Liver (tissue), 8 donors: ENCODE measurements at regions not wholly inside any gene's neighbourhood (a gene's known extent, or its start where the extent isn't known, plus 50 kb on each side); places are given as distances from the start of the nearest gene placed in this dataset.

Experiments used
- DNase-seq: peaks from one replicate; pipeline ENCODE4 v3.0.0-alpha.2; 2017; ENCODE audit warnings: low spot score
- H3K27ac ChIP-seq, 2 donors: one replicate each; pipeline ENCODE4 v1.7.0; 2013; ENCODE audit warnings: inconsistent platforms in 2 of 2, low read length in 2 of 2, control low read depth in 1 of 2, low read depth in 1 of 2, mild to moderate bottlenecking in 1 of 2
- H3K27me3 ChIP-seq, 4 donors: one replicate each; pipeline versions ENCODE4 v1.6.1 to v1.7.0; 2013; ENCODE audit warnings: low read length in 3 of 4, inconsistent platforms in 1 of 4, mild to moderate bottlenecking in 1 of 4, moderate library complexity in 1 of 4; ENCODE audit not compliant: control insufficient read depth in 4 of 4, insufficient read depth in 4 of 4
- H3K36me3 ChIP-seq, 4 donors: one replicate each; pipeline versions ENCODE4 v1.6.1 to v1.7.0; 2013; ENCODE audit warnings: low read length in 3 of 4, mild to moderate bottlenecking in 3 of 4, low read depth in 1 of 4, moderate library complexity in 1 of 4; ENCODE audit not compliant: control insufficient read depth in 4 of 4, insufficient read depth in 3 of 4
- H3K4me1 ChIP-seq, 4 donors: one replicate each; pipeline versions ENCODE4 v1.6.1 to v1.7.0; 2013; ENCODE audit warnings: low read length in 3 of 4, mild to moderate bottlenecking in 3 of 4, moderate library complexity in 1 of 4; ENCODE audit not compliant: control insufficient read depth in 4 of 4, insufficient read depth in 4 of 4
- H3K4me3 ChIP-seq, 3 donors: one replicate each; pipeline versions ENCODE4 v1.6.1 to v1.7.0; 2013; ENCODE audit warnings: low read length in 3 of 3, control low read depth in 1 of 3, low read depth in 1 of 3, mild to moderate bottlenecking in 1 of 3
- H3K9ac ChIP-seq, 2 donors: one replicate each; pipeline ENCODE4 v1.7.0; 2013; ENCODE audit warnings: low read length in 2 of 2, mild to moderate bottlenecking in 2 of 2, moderate library complexity in 2 of 2, control low read depth in 1 of 2, low read depth in 1 of 2
- H3K9me3 ChIP-seq, 4 donors: one replicate each; pipeline versions ENCODE4 v1.6.1 to v1.7.0; 2013; ENCODE audit warnings: low read length in 3 of 4; ENCODE audit not compliant: control insufficient read depth in 4 of 4
- ATF3 ChIP-seq: IDR thresholded peaks from 2 replicates; pipeline ENCODE4 v1.6.1; 2016; ENCODE audit warnings: antibody characterized with exemption
- EGR1 ChIP-seq, 2 donors: IDR thresholded peaks; 2 replicates each; pipeline ENCODE4 v1.6.1; 2016 to 2018; ENCODE audit warnings: antibody characterized with exemption in 2 of 2, low read depth in 2 of 2
- FOXA1 ChIP-seq: IDR thresholded peaks from 2 replicates; pipeline ENCODE4 v1.6.1; 2016; ENCODE audit warnings: antibody characterized with exemption
- FOXA2 ChIP-seq: IDR thresholded peaks from 2 replicates; pipeline ENCODE4 v1.6.1; 2016; ENCODE audit warnings: antibody characterized with exemption
- GABPA ChIP-seq, 2 donors: IDR thresholded peaks in 1 of 2; conservative IDR thresholded peaks in 1 of 2; 2 replicates each; pipeline ENCODE4 v1.6.1; 2016; ENCODE audit warnings: antibody characterized with exemption in 2 of 2, mild to moderate bottlenecking in 1 of 2, moderate library complexity in 1 of 2
- HNF4A ChIP-seq, 2 donors: conservative IDR thresholded peaks; 2 replicates each; pipeline ENCODE4 v1.6.1; 2016; ENCODE audit warnings: antibody characterized with exemption in 2 of 2, mild to moderate bottlenecking in 2 of 2
- HNF4G ChIP-seq: IDR thresholded peaks from 2 replicates; pipeline ENCODE4 v1.6.1; 2016; ENCODE audit warnings: antibody characterized with exemption
- JUND ChIP-seq, 2 donors: IDR thresholded peaks; 2 replicates each; pipeline ENCODE4 v1.6.1; 2016; ENCODE audit warnings: antibody characterized with exemption in 2 of 2
- MAX ChIP-seq: IDR thresholded peaks from 2 replicates; pipeline ENCODE4 v1.6.1; 2016; ENCODE audit warnings: antibody characterized with exemption
- NR2F2 ChIP-seq: IDR thresholded peaks from 2 replicates; pipeline ENCODE4 v1.6.1; 2016; ENCODE audit warnings: antibody characterized with exemption
- RAD21 ChIP-seq, 2 donors: IDR thresholded peaks; 2 replicates each; pipeline ENCODE4 v1.6.1; 2016; ENCODE audit warnings: antibody characterized with exemption in 2 of 2, mild to moderate bottlenecking in 2 of 2
- REST ChIP-seq: IDR thresholded peaks from 2 replicates; pipeline ENCODE4 v1.6.1; 2016; ENCODE audit warnings: antibody characterized with exemption, mild to moderate bottlenecking
- RXRA ChIP-seq, 2 donors: IDR thresholded peaks; 2 replicates each; pipeline ENCODE4 v1.6.1; 2017 to 2018; ENCODE audit warnings: antibody characterized with exemption in 2 of 2, mild to moderate bottlenecking in 1 of 2
- SP1 ChIP-seq: IDR thresholded peaks from 2 replicates; pipeline ENCODE4 v1.6.1; 2018; ENCODE audit warnings: antibody characterized with exemption, mild to moderate bottlenecking
- TAF1 ChIP-seq: conservative IDR thresholded peaks from 2 replicates; pipeline ENCODE4 v1.6.1; 2016; ENCODE audit warnings: antibody characterized with exemption, mild to moderate bottlenecking
- YY1 ChIP-seq: IDR thresholded peaks from 2 replicates; pipeline ENCODE4 v1.6.1; 2016; ENCODE audit warnings: antibody characterized with exemption, mild to moderate bottlenecking
- WGBS: extraction: QIAGEN DNeasy Blood & Tissue Kit; methylation state at CpG from one replicate; pipeline ENCODE4 v1.1.7; 2013; 5-methylcytosine and 5-hydroxymethylcytosine counted together
- TF ChIP-seq, protein P1 (sequence below): IDR thresholded peaks from 2 replicates; pipeline ENCODE4 v1.6.1; 2016; ENCODE audit warnings: antibody characterized with exemption
- TF ChIP-seq, protein P2 (sequence below): fragments of 150-350 bp; IDR thresholded peaks from 2 replicates; pipeline ENCODE4 v1.5.1; 2017; ENCODE audit warnings: improper control_type of control experiment, low read depth, low read length; ENCODE audit not compliant: missing input control
- donor health status: healthy.
- donor health status: healthy.
- donor health status: healthy.
- donor health status: healthy.
- donor health status: healthy.

DNA sequence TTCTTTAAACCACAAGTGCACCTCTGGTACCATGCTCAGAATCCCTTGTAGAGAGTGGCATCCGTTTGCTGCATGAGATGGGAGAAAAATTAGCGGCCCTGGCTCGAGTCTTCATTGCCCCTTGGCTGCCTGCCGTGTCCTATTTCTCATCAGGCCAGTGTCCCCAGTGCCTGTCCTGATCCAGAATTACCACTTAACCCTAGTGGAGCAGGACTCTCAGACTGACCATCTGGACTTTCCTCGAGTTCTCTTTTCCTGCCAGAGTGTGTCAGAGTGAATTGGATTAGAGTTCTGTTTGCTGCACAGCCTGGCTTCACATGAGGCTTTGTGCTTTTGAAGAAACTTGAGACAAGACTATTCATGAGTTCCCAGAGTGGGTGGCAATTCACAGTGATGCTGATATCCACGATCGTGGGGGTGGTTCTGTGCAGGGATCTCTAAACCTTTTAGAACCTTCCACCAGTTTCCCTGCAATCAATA, 92.6 kb downstream of the C9orf152 start (continued):
- peak; percentile 19 to 31 for TF ChIP-seq RXRA (IDR thresholded peaks at IDR 0.05)
- no peak for TF ChIP-seq ATF3
- TF ChIP-seq HNF4G, result no peak
- no peak for TF ChIP-seq GABPA (IDR thresholded peaks at IDR 0.05 in 1 of 2, conservative IDR thresholded peaks at IDR 0.05 in 1 of 2)
- no peak for TF ChIP-seq FOXA2
- TF ChIP-seq, protein P1, sequence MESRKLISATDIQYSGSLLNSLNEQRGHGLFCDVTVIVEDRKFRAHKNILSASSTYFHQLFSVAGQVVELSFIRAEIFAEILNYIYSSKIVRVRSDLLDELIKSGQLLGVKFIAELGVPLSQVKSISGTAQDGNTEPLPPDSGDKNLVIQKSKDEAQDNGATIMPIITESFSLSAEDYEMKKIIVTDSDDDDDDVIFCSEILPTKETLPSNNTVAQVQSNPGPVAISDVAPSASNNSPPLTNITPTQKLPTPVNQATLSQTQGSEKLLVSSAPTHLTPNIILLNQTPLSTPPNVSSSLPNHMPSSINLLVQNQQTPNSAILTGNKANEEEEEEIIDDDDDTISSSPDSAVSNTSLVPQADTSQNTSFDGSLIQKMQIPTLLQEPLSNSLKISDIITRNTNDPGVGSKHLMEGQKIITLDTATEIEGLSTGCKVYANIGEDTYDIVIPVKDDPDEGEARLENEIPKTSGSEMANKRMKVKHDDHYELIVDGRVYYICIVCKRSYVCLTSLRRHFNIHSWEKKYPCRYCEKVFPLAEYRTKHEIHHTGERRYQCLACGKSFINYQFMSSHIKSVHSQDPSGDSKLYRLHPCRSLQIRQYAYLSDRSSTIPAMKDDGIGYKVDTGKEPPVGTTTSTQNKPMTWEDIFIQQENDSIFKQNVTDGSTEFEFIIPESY, result no peak

GRCh38 chr9:110115826-110116542, 92.0 kb downstream of the C9orf152 start:
- no peak for DNase-seq
- H3K27me3 ChIP-seq, result no peaks in the 10 kb centered on the region
- H3K4me1 ChIP-seq, result no peaks in the 10 kb centered on the region
- no peaks in the 10 kb centered on the region for H3K9me3 ChIP-seq
- no peak overlapping the region for H3K4me3 ChIP-seq
- no peak overlapping the region for H3K9ac ChIP-seq
- 87% methylated on average over 14 of the region's 14 CpGs for WGBS
- peaks cover 0 to 6% (median under 1%) of the 10 kb centered on the region in 4 donors for H3K36me3 ChIP-seq
- H3K27ac ChIP-seq, result peak overlapping the region in 1 of 2 donors; percentile 75
- TF ChIP-seq REST (no peak), NR2F2 (no peak), YY1 (no peak), HNF4G (no peak), TAF1 (no peak), MAX (no peak), RAD21 (IDR thresholded peaks at IDR 0.05) (no peak), ATF3 (no peak), JUND (IDR thresholded peaks at IDR 0.05) (no peak), HNF4A (conservative IDR thresholded peaks at IDR 0.05) (no peak), SP1 (no peak), RXRA (IDR thresholded peaks at IDR 0.05) (no peak), EGR1 (IDR thresholded peaks at IDR 0.05; ENCODE audit: low read depth in 2 of 2) (no peak), GABPA (IDR thresholded peaks at IDR 0.05 in 1 of 2, conservative IDR thresholded peaks at IDR 0.05 in 1 of 2) (no peak), FOXA1 (no peak), FOXA2 (no peak)
- TF ChIP-seq, protein P1, result no peak
- TF ChIP-seq, protein P2, sequence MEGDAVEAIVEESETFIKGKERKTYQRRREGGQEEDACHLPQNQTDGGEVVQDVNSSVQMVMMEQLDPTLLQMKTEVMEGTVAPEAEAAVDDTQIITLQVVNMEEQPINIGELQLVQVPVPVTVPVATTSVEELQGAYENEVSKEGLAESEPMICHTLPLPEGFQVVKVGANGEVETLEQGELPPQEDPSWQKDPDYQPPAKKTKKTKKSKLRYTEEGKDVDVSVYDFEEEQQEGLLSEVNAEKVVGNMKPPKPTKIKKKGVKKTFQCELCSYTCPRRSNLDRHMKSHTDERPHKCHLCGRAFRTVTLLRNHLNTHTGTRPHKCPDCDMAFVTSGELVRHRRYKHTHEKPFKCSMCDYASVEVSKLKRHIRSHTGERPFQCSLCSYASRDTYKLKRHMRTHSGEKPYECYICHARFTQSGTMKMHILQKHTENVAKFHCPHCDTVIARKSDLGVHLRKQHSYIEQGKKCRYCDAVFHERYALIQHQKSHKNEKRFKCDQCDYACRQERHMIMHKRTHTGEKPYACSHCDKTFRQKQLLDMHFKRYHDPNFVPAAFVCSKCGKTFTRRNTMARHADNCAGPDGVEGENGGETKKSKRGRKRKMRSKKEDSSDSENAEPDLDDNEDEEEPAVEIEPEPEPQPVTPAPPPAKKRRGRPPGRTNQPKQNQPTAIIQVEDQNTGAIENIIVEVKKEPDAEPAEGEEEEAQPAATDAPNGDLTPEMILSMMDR, result no peak
